ENCODE measurements at regions not wholly inside any gene's neighbourhood (a gene's known extent, or its start where the extent isn't known, plus 50 kb on each side); places are given as distances from the start of the nearest gene placed in this dataset.

DNA sequence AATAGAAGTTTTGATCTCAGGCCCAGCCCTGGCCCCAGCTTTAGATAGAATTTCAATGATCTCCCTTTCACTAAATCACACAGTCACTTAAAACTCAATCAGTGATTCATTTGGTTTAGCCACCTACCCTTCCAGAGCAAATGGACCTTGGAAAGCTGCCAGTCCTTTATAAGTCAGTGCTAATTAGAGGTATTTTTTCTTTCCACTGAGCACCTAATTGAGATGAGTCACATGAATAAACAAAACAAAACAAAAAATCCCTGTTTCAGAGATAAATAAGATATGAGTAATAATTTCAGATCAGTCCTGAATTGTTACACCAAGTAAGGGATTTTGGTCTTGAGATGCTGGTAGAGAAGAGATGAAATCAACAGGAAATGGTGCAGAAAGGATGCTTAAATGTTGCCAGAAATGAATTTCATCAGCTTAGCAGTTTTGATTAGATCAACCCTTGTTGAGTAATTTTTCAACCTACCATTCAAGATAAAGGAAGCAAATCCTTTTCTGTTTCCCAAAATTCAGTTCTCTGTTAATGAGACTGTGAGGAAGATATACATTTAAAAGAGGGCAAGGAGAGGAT is 352.0 kb upstream of the COL8A1 start:
- H3K4me1 ChIP-seq = no peaks in the 10 kb centered on the region
- no peak for TF ChIP-seq Cebpa-rat (IDR thresholded peaks at IDR 0.05)
- H3K9ac ChIP-seq = no peak overlapping the region
- no peaks in the 10 kb centered on the region for H4K20me1 ChIP-seq
- no peaks in the 10 kb centered on the region for H3K27me3 ChIP-seq
- H3K9me3 ChIP-seq (replicated peaks in 1 of 11) = peaks cover 5 to 13% (median 11%) of the 10 kb centered on the region in 11 experiments; a peak in 16 of 22 replicates
- H3K4me2 ChIP-seq = no peak overlapping the region
- no peak overlapping the region for H3K4me3 ChIP-seq
- no peaks in the 10 kb centered on the region for H3K36me3 ChIP-seq
- no peak overlapping the region for H3K27ac ChIP-seq

- Histone ChIP-seq H3K9ac (no peak overlapping the region), H3K36me3 (no peaks in the 10 kb centered on the region), H3K9me3 (replicated peaks in 1 of 11) (no peaks in the 10 kb centered on the region), H3K4me3 (no peak overlapping the region), H3K4me2 (no peak overlapping the region), H3K27ac (no peak overlapping the region), H3K27me3 (no peaks in the 10 kb centered on the region), H4K20me1 (no peaks in the 10 kb centered on the region), H3K4me1 (no peaks in the 10 kb centered on the region)
- no peak for TF ChIP-seq Cebpa-rat (IDR thresholded peaks at IDR 0.05)
Measured at GRCh38 chr3:99269606-99270351, 368.3 kb upstream of the DCBLD2 start.

DNA sequence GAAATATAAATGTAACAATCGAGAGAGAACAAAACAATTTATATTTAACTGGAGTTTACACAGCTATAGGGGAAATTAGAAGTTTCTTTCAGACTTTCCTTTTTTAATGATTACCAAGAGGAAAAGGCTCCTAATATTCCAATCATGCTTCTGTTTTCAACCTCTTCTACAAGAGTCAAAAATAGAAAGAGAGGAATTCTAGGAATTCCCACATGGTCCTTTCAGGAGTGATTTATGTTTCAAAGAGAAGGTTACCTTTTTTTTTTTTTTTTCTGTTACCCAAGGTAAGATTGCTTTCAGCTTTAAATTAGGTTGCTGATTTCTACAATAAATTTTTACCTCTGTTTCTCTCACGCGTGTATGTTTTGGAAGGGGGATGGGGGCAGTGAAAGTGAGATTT is 355.3 kb upstream of the DCBLD2 start:
- Histone ChIP-seq H4K20me1 (no peaks in the 10 kb centered on the region), H3K4me1 (no peaks in the 10 kb centered on the region), H3K4me2 (no peak overlapping the region), H3K9me3 (replicated peaks in 1 of 11) (peaks cover 0 to 9% (median 6%) of the 10 kb centered on the region in 11 experiments; a peak in 7 of 22 replicates), H3K27ac (no peak overlapping the region), H3K4me3 (no peak overlapping the region), H3K36me3 (no peaks in the 10 kb centered on the region), H3K27me3 (no peaks in the 10 kb centered on the region), H3K9ac (no peak overlapping the region)
- TF ChIP-seq Cebpa-rat (IDR thresholded peaks at IDR 0.05) = no peak

DNA sequence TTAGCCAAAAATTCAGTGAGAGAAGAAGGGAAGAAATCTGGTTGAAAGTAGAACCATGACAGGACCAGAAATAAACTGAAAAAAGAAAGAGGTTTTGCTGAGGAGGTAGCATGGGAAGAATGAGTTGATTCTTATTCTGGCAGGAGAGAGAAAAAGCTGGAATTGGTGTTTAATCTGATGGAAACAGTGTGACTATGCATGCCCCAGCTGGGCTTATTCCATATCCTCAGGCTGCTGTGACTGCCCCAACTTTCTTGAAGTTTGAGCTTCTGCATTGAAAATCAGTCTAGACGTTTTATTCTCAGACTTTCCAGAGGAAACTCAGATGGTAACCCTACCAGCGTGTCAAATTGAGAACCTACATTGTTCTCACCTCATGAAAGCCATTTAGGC is 352.5 kb upstream of the DCBLD2 start:
- no peak overlapping the region for H3K4me3 ChIP-seq

DNA sequence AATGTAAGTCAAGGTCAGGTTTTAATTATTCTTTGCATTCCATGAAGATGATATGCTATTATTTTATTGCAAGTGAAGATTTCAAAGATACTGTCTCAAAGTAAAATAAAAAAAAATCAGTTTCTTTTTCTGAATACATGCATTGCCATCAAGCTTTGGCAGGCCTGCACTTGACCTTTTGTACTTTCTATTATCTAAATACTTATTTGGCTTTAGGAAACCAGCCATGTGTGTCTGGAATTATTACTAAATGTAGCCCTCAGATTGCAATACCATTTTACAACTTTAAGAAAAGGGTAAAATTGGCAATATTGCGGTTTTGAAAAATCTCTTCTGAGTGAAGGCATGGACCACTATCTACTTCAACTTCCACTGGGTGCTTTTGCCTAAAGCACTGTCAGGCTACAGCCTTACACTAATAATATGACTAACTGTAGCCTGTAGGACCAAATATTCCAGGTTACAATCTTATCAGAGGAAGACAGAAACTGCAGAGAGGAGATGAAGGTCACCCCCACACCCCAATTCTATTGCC is 349.4 kb upstream of the DCBLD2 start:
- H3K27ac ChIP-seq = no peak overlapping the region
- no peak overlapping the region for H3K9ac ChIP-seq
- H3K4me1 ChIP-seq = no peaks in the 10 kb centered on the region
- no peaks in the 10 kb centered on the region for H4K20me1 ChIP-seq
- H3K36me3 ChIP-seq = no peaks in the 10 kb centered on the region
- no peaks in the 10 kb centered on the region for H3K9me3 ChIP-seq (replicated peaks in 1 of 11)
- no peak for TF ChIP-seq Cebpa-rat (IDR thresholded peaks at IDR 0.05)
- no peak overlapping the region for H3K4me3 ChIP-seq
- no peak overlapping the region for H3K4me2 ChIP-seq
- H3K27me3 ChIP-seq = no peaks in the 10 kb centered on the region

More for the DNA sequence above, 352.5 kb upstream of the DCBLD2 start:
- Histone ChIP-seq H3K4me1 (no peaks in the 10 kb centered on the region), H4K20me1 (no peaks in the 10 kb centered on the region), H3K9me3 (replicated peaks in 1 of 11) (peaks cover 0 to 9% (median 6%) of the 10 kb centered on the region in 11 experiments; a peak in 7 of 22 replicates), H3K36me3 (no peaks in the 10 kb centered on the region), H3K4me2 (no peak overlapping the region), H3K27ac (no peak overlapping the region), H3K27me3 (no peaks in the 10 kb centered on the region), H3K9ac (no peak overlapping the region)
- TF ChIP-seq Cebpa-rat (IDR thresholded peaks at IDR 0.05) = no peak

- Histone ChIP-seq H3K4me3 (no peak overlapping the region), H3K9me3 (replicated peaks in 1 of 11) (no peaks in the 10 kb centered on the region), H3K4me2 (no peak overlapping the region), H3K9ac (no peak overlapping the region), H3K4me1 (no peaks in the 10 kb centered on the region), H3K27ac (no peak overlapping the region), H4K20me1 (no peaks in the 10 kb centered on the region), H3K36me3 (no peaks in the 10 kb centered on the region), H3K27me3 (no peaks in the 10 kb centered on the region)
- no peak for TF ChIP-seq Cebpa-rat (IDR thresholded peaks at IDR 0.05)
Measured at GRCh38 chr3:99250272-99250671, 348.8 kb upstream of the DCBLD2 start.

- H4K20me1 ChIP-seq = no peaks in the 10 kb centered on the region
- H3K9ac ChIP-seq = no peak overlapping the region
- no peaks in the 10 kb centered on the region for H3K27me3 ChIP-seq
- H3K36me3 ChIP-seq = no peaks in the 10 kb centered on the region
- no peak overlapping the region for H3K4me3 ChIP-seq
- H3K27ac ChIP-seq = no peak overlapping the region
- H3K4me1 ChIP-seq = no peaks in the 10 kb centered on the region
- no peak for TF ChIP-seq Cebpa-rat (IDR thresholded peaks at IDR 0.05)
- H3K4me2 ChIP-seq = no peak overlapping the region
- H3K9me3 ChIP-seq (replicated peaks in 1 of 11) = no peaks in the 10 kb centered on the region
Measured at GRCh38 chr3:99249627-99250026, 348.1 kb upstream of the DCBLD2 start.

DNA sequence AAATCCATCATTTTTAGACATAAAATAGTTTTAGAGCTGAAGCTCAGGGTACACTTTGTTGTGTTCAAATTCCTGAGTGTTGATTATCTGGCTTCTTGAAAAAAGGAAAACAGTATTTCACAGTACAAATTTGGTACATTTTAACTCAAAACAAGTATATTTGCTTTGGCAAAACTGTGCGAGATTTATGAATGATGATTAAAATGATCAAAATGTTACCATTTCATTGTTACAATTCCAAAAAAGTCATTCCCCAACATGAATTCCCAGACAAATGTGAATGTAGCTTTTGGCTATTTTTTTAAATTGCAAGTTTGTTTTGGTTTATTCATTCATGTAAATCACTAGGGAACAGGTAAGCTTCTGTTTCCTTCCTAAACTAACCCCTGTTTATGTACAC is 347.4 kb upstream of the DCBLD2 start:
- no peak for TF ChIP-seq Cebpa-rat (IDR thresholded peaks at IDR 0.05)
- Histone ChIP-seq H3K27ac (no peak overlapping the region), H4K20me1 (no peaks in the 10 kb centered on the region), H3K9ac (no peak overlapping the region), H3K4me2 (no peak overlapping the region), H3K9me3 (replicated peaks in 1 of 11) (no peaks in the 10 kb centered on the region), H3K36me3 (no peaks in the 10 kb centered on the region), H3K4me1 (no peaks in the 10 kb centered on the region), H3K27me3 (no peaks in the 10 kb centered on the region), H3K4me3 (no peak overlapping the region)

- Histone ChIP-seq H3K36me3 (no peaks in the 10 kb centered on the region), H3K9ac (no peak overlapping the region), H3K9me3 (replicated peaks in 1 of 11) (no peaks in the 10 kb centered on the region), H3K4me3 (no peak overlapping the region), H3K4me2 (no peak overlapping the region), H4K20me1 (no peaks in the 10 kb centered on the region), H3K27me3 (no peaks in the 10 kb centered on the region), H3K27ac (no peak overlapping the region), H3K4me1 (no peaks in the 10 kb centered on the region)
- TF ChIP-seq Cebpa-rat (IDR thresholded peaks at IDR 0.05) = no peak
Measured at GRCh38 chr3:99248130-99248529, 346.6 kb upstream of the DCBLD2 start.
